Astrocyte (in vitro differentiated cells and primary cell): ENCODE measurements at regions not wholly inside any gene's neighbourhood (a gene's known extent, or its start where the extent isn't known, plus 50 kb on each side); places are given as distances from the start of the nearest gene placed in this dataset.

Experiments
- DNase-seq: peaks from one replicate; pipeline ENCODE4 v3.0.0-alpha.2; 2010; ENCODE audit warnings: low read depth
- FAIRE-seq: peaks from 2 replicates; lab custom pipeline; 2011; peaks lifted over from hg19 to GRCh38; lab: Jason Lieb, UNC
- H2AFZ ChIP-seq: 2 replicates; pipeline ENCODE4 v1.6.0; 2012; ENCODE audit warnings: low read depth, low read length, inconsistent platforms
- H3K27ac ChIP-seq: 2 replicates; pipeline ENCODE4 v1.5.1; 2011; ENCODE audit warnings: low read depth, low read length, inconsistent platforms
- H3K27me3 ChIP-seq: 2 replicates; pipeline ENCODE4 v1.6.0; 2011; ENCODE audit warnings: low read length, inconsistent platforms; ENCODE audit not compliant: insufficient read depth
- H3K36me3 ChIP-seq: 2 replicates; pipeline ENCODE4 v1.5.1; 2011; ENCODE audit warnings: low read length, inconsistent platforms; ENCODE audit not compliant: insufficient read depth
- H3K4me1 ChIP-seq: 2 replicates; pipeline ENCODE4 v1.5.1; 2011; ENCODE audit warnings: low read length, inconsistent platforms; ENCODE audit not compliant: insufficient read depth
- H3K4me2 ChIP-seq: 2 replicates; pipeline ENCODE4 v1.6.0; 2012; ENCODE audit warnings: low read length, inconsistent platforms
- H3K4me3 ChIP-seq: 2 replicates; pipeline ENCODE4 v1.5.1; 2011; ENCODE audit warnings: low read depth, mild to moderate bottlenecking, low read length, inconsistent platforms; ENCODE audit not compliant: insufficient read depth
- H3K79me2 ChIP-seq: 2 replicates; pipeline ENCODE4 v1.6.0; 2012; ENCODE audit warnings: mild to moderate bottlenecking, low read length, inconsistent platforms; ENCODE audit not compliant: insufficient read depth
- H3K9ac ChIP-seq: 2 replicates; pipeline ENCODE4 v1.6.0; 2012; ENCODE audit warnings: mild to moderate bottlenecking, low read length, inconsistent platforms
- H3K9me3 ChIP-seq: 2 replicates; pipeline ENCODE4 v1.5.1; 2012; ENCODE audit warnings: low read depth, mild to moderate bottlenecking, low read length, inconsistent platforms; ENCODE audit not compliant: insufficient read depth
- H4K20me1 ChIP-seq: 2 replicates; pipeline ENCODE4 v1.6.0; 2012; ENCODE audit warnings: low read length, inconsistent platforms; ENCODE audit not compliant: insufficient read depth
- H3K27ac Mint-ChIP-seq: one replicate; pipeline ENCODE4 v1.8.0; 2021; ENCODE audit warnings: mild to moderate bottlenecking, mixed read lengths; ENCODE audit not compliant: unreplicated experiment
- H3K27me3 Mint-ChIP-seq: one replicate; pipeline ENCODE4 v1.8.0; 2021; ENCODE audit warnings: low read depth, mixed read lengths; ENCODE audit not compliant: unreplicated experiment
- H3K36me3 Mint-ChIP-seq: one replicate; pipeline ENCODE4 v1.8.0; 2021; ENCODE audit warnings: low read depth, mixed read lengths; ENCODE audit not compliant: unreplicated experiment
- H3K4me1 Mint-ChIP-seq: one replicate; pipeline ENCODE4 v1.8.0; 2021; ENCODE audit warnings: low read depth, mixed read lengths; ENCODE audit not compliant: unreplicated experiment
- H3K4me3 Mint-ChIP-seq: one replicate; pipeline ENCODE4 v1.8.0; 2021; ENCODE audit warnings: mild to moderate bottlenecking, moderate library complexity, mixed read lengths; ENCODE audit not compliant: unreplicated experiment
- H3K9me3 Mint-ChIP-seq: one replicate; pipeline ENCODE4 v1.8.0; 2021; ENCODE audit warnings: mild to moderate bottlenecking, mixed read lengths; ENCODE audit not compliant: unreplicated experiment
- CTCF ChIP-seq: IDR thresholded peaks from 2 replicates; pipeline ENCODE4 v1.5.1; 2011; ENCODE audit warnings: low read depth, mild to moderate bottlenecking, inconsistent platforms, low read length, moderate library complexity; ENCODE audit not compliant: insufficient read depth
- EZH2 ChIP-seq: IDR thresholded peaks from 2 replicates; pipeline ENCODE4 v1.6.1; 2012; ENCODE audit warnings: mild to moderate bottlenecking, low read length, inconsistent platforms; ENCODE audit not compliant: insufficient read depth

GRCh38 chr4:116872941-116873340 is 212.4 kb downstream of the TRAM1L1 start:
- H3K4me1 ChIP-seq = no peaks in the 10 kb centered on the region
- Mint-ChIP-seq H3K27ac (no peak overlapping the region), H3K9me3 (no peaks in the 10 kb centered on the region), H3K27me3 (no peaks in the 10 kb centered on the region), H3K36me3 (no peaks in the 10 kb centered on the region), H3K4me3 (no peak overlapping the region), H3K4me1 (peaks cover 5% of the 10 kb centered on the region)
- H3K27ac ChIP-seq = no peak overlapping the region
- no peak for TF ChIP-seq CTCF
- no peak for TF ChIP-seq EZH2
- H3K9me3 ChIP-seq = no peaks in the 10 kb centered on the region
- H3K27me3 ChIP-seq = no peaks in the 10 kb centered on the region
- no peaks in the 10 kb centered on the region for H4K20me1 ChIP-seq
- H3K9ac ChIP-seq = no peak overlapping the region
- H3K4me2 ChIP-seq = no peak overlapping the region
- FAIRE-seq = no peak
- no peaks in the 10 kb centered on the region for H3K79me2 ChIP-seq
- no peak overlapping the region for H3K4me3 ChIP-seq
- H2AFZ ChIP-seq = no peak overlapping the region
- H3K36me3 ChIP-seq = no peaks in the 10 kb centered on the region
- no peak for DNase-seq

- Histone ChIP-seq H3K36me3 (no peaks in the 10 kb centered on the region), H3K79me2 (no peaks in the 10 kb centered on the region), H3K9ac (no peak overlapping the region), H3K4me2 (no peak overlapping the region), H3K27me3 (no peaks in the 10 kb centered on the region), H2AFZ (no peak overlapping the region), H3K4me1 (no peaks in the 10 kb centered on the region), H3K4me3 (no peak overlapping the region), H3K9me3 (no peaks in the 10 kb centered on the region), H4K20me1 (no peaks in the 10 kb centered on the region), H3K27ac (no peak overlapping the region)
- H3K4me3 Mint-ChIP-seq = no peak overlapping the region
- H3K36me3 Mint-ChIP-seq = no peaks in the 10 kb centered on the region
- peaks cover 5% of the 10 kb centered on the region for H3K4me1 Mint-ChIP-seq
- H3K27ac Mint-ChIP-seq = no peak overlapping the region
- TF ChIP-seq CTCF = no peak
- no peak for TF ChIP-seq EZH2
- H3K9me3 Mint-ChIP-seq = no peaks in the 10 kb centered on the region
- H3K27me3 Mint-ChIP-seq = no peaks in the 10 kb centered on the region
- no peak for FAIRE-seq
- DNase-seq = no peak
Observed at GRCh38 chr4:116872308-116872707, 213.1 kb downstream of the TRAM1L1 start.

- Mint-ChIP-seq H3K27ac (no peak overlapping the region), H3K9me3 (no peaks in the 10 kb centered on the region), H3K4me3 (no peak overlapping the region), H3K27me3 (no peaks in the 10 kb centered on the region), H3K4me1 (peaks cover 5% of the 10 kb centered on the region), H3K36me3 (no peaks in the 10 kb centered on the region)
- H3K36me3 ChIP-seq = no peaks in the 10 kb centered on the region
- H3K9me3 ChIP-seq = no peaks in the 10 kb centered on the region
- no peak overlapping the region for H2AFZ ChIP-seq
- H3K27me3 ChIP-seq = no peaks in the 10 kb centered on the region
- H3K4me3 ChIP-seq = no peak overlapping the region
- no peak for DNase-seq
- no peak for FAIRE-seq
- no peak overlapping the region for H3K9ac ChIP-seq
- no peak overlapping the region for H3K4me2 ChIP-seq
- no peaks in the 10 kb centered on the region for H3K79me2 ChIP-seq
- no peak overlapping the region for H3K27ac ChIP-seq
- H4K20me1 ChIP-seq = no peaks in the 10 kb centered on the region
- no peaks in the 10 kb centered on the region for H3K4me1 ChIP-seq
- no peak for TF ChIP-seq EZH2
- TF ChIP-seq CTCF = no peak
Observed at GRCh38 chr4:116870686-116871085, 214.7 kb downstream of the TRAM1L1 start.
